Fibroblast of lung (primary cell): ENCODE measurements at regions not wholly inside any gene's neighbourhood (a gene's known extent, or its start where the extent isn't known, plus 50 kb on each side); places are given as distances from the start of the nearest gene placed in this dataset.

ENCODE experiments used
- DNase-seq, 2 donors: peaks; one replicate each; pipeline versions ENCODE4 v3.0.0 to v3.0.0-alpha.2; 2010; ENCODE audit warnings: low read depth in 2 of 2
- H2AFZ ChIP-seq: 2 replicates; pipeline ENCODE4 v1.5.1; 2012; ENCODE audit warnings: low read length, control low read depth, inconsistent platforms
- H3K27ac ChIP-seq: 2 replicates; pipeline ENCODE4 v1.5.1; 2011; ENCODE audit warnings: low read length, control low read depth; ENCODE audit not compliant: insufficient read depth
- H3K27me3 ChIP-seq: 2 replicates; pipeline ENCODE4 v1.5.1; 2011; ENCODE audit warnings: mild to moderate bottlenecking, low read length; ENCODE audit not compliant: control insufficient read depth, insufficient read depth
- H3K36me3 ChIP-seq: 2 replicates; pipeline ENCODE4 v1.5.1; 2011; ENCODE audit warnings: low read length; ENCODE audit not compliant: control insufficient read depth, insufficient read depth
- H3K4me1 ChIP-seq: 2 replicates; pipeline ENCODE4 v1.5.1; 2011; ENCODE audit warnings: low read length; ENCODE audit not compliant: control insufficient read depth, insufficient read depth; ENCODE audit errors: extremely low read depth
- H3K4me2 ChIP-seq: 2 replicates; pipeline ENCODE4 v1.5.1; 2011; ENCODE audit warnings: low read length, control low read depth; ENCODE audit not compliant: insufficient read depth; ENCODE audit errors: extremely low read depth
- H3K4me3 ChIP-seq, 4 experiments: fragments of 200-600 bp in 1 of 4; sonication (generic) in 1 of 4; replicated peaks in 1 of 4; 2 replicates each; pipeline ENCODE4 v1.5.1; 2011 to 2016; ENCODE audit warnings: low read length in 4 of 4, low read depth in 3 of 4, mild to moderate bottlenecking in 3 of 4, control low read depth in 2 of 4, inconsistent platforms in 1 of 4, mixed read lengths in 1 of 4; ENCODE audit not compliant: insufficient read depth in 1 of 4; ENCODE audit errors: control extremely low read depth in 1 of 4
- H3K79me2 ChIP-seq: 2 replicates; pipeline ENCODE4 v1.5.1; 2012; ENCODE audit warnings: mild to moderate bottlenecking, low read length, inconsistent platforms; ENCODE audit not compliant: control insufficient read depth, insufficient read depth
- H3K9ac ChIP-seq: 2 replicates; pipeline ENCODE4 v1.5.1; 2011; ENCODE audit warnings: mild to moderate bottlenecking, low read length, control low read depth; ENCODE audit not compliant: insufficient read depth
- H3K9me3 ChIP-seq: 2 replicates; pipeline ENCODE4 v1.5.1; 2012; ENCODE audit warnings: low read depth, low read length; ENCODE audit not compliant: control insufficient read depth, insufficient read depth
- H4K20me1 ChIP-seq: 2 replicates; pipeline ENCODE4 v1.5.1; 2011; ENCODE audit warnings: low read length; ENCODE audit not compliant: control insufficient read depth, insufficient read depth; ENCODE audit errors: extremely low read depth
- CTCF ChIP-seq, 2 donors: IDR thresholded peaks in 1 of 2; conservative IDR thresholded peaks in 1 of 2; 1 replicate in 1 of 2; 2 replicates in 1 of 2; pipeline ENCODE4 v1.5.1; 2011 to 2012; ENCODE audit warnings: low read length in 2 of 2, control low read depth in 1 of 2, inconsistent platforms in 1 of 2, low read depth in 1 of 2, mild to moderate bottlenecking in 1 of 2
- EZH2 ChIP-seq: IDR thresholded peaks from 2 replicates; pipeline ENCODE4 v1.5.1; 2012; ENCODE audit warnings: low read length, control low read depth, mild to moderate bottlenecking; ENCODE audit errors: missing control alignments

GRCh38 chr12:86914721-86915120, 658.5 kb upstream of the MGAT4C start:
- H3K4me2 ChIP-seq = no peak overlapping the region
- no peaks in the 10 kb centered on the region for H3K4me1 ChIP-seq
- no peaks in the 10 kb centered on the region for H3K79me2 ChIP-seq
- H3K36me3 ChIP-seq = no peaks in the 10 kb centered on the region
- H2AFZ ChIP-seq = no peak overlapping the region
- H3K9ac ChIP-seq = no peak overlapping the region
- no peak overlapping the region for H3K4me3 ChIP-seq
- H3K27ac ChIP-seq = no peak overlapping the region
- TF ChIP-seq EZH2 = no peak
- peak; percentile 36 to 84 for TF ChIP-seq CTCF (conservative IDR thresholded peaks at IDR 0.05 in 1 of 2, IDR thresholded peaks at IDR 0.05 in 1 of 2; ENCODE audit: low read depth in 1 of 2, low read length in 2 of 2)
- H3K27me3 ChIP-seq = no peaks in the 10 kb centered on the region
- no peaks in the 10 kb centered on the region for H3K9me3 ChIP-seq
- H4K20me1 ChIP-seq = no peaks in the 10 kb centered on the region
- peak; percentile 44 to 81 for DNase-seq

- no peak overlapping the region for H3K4me3 ChIP-seq
- DNase-seq = no peak
- H2AFZ ChIP-seq = no peak overlapping the region
Measured at GRCh38 chr12:86911973-86912372, 655.8 kb upstream of the MGAT4C start.

GRCh38 chr12:86903159-86903558, 647.0 kb upstream of the MGAT4C start:
- Histone ChIP-seq H3K9ac (no peak overlapping the region), H3K36me3 (no peaks in the 10 kb centered on the region), H3K9me3 (no peaks in the 10 kb centered on the region), H3K4me3 (no peak overlapping the region), H4K20me1 (no peaks in the 10 kb centered on the region), H2AFZ (no peak overlapping the region), H3K27me3 (no peaks in the 10 kb centered on the region), H3K79me2 (no peaks in the 10 kb centered on the region), H3K4me2 (no peak overlapping the region), H3K27ac (no peak overlapping the region), H3K4me1 (no peaks in the 10 kb centered on the region)
- DNase-seq = no peak
- TF ChIP-seq CTCF (conservative IDR thresholded peaks at IDR 0.05 in 1 of 2, IDR thresholded peaks at IDR 0.05 in 1 of 2; ENCODE audit: low read depth in 1 of 2, low read length in 2 of 2) (no peak), EZH2 (no peak)

More at GRCh38 chr12:86911973-86912372, 655.8 kb upstream of the MGAT4C start:
- Histone ChIP-seq H3K79me2 (no peaks in the 10 kb centered on the region), H3K4me2 (no peak overlapping the region), H3K36me3 (no peaks in the 10 kb centered on the region), H3K9ac (no peak overlapping the region), H3K27me3 (no peaks in the 10 kb centered on the region), H3K4me1 (no peaks in the 10 kb centered on the region), H4K20me1 (no peaks in the 10 kb centered on the region), H3K9me3 (no peaks in the 10 kb centered on the region), H3K27ac (no peak overlapping the region)
- TF ChIP-seq EZH2 (no peak), CTCF (conservative IDR thresholded peaks at IDR 0.05 in 1 of 2, IDR thresholded peaks at IDR 0.05 in 1 of 2; ENCODE audit: low read depth in 1 of 2, low read length in 2 of 2) (no peak)
